ENCODE measurements at regions not wholly inside any gene's neighbourhood (a gene's known extent, or its start where the extent isn't known, plus 50 kb on each side); places are given as distances from the start of the nearest gene placed in this dataset.

DNA sequence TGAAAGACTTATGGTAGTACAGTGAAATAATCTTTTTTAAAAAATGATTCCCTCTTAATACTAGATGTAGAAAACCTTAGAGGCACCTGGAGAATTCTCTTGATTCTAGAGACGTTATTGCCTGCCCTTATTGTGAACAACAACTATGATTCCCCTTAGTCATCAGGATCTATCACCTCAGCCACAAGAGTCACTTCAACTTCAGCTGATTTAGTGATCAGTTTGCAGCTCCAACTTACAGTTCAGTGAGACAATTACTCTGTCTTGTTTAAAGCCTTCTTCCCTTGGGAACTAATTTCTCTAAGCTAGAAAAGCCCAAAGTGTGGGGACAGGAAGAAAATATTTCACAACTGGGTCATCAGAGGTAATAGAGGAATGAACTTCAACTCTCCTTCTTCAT, 254.3 kb upstream of the SLITRK1 start:
- no peak for ATAC-seq (ENCODE audit: low FRiP score)
- no peak for DNase-seq (ENCODE audit: low spot score)
- TF ChIP-seq, protein P1, sequence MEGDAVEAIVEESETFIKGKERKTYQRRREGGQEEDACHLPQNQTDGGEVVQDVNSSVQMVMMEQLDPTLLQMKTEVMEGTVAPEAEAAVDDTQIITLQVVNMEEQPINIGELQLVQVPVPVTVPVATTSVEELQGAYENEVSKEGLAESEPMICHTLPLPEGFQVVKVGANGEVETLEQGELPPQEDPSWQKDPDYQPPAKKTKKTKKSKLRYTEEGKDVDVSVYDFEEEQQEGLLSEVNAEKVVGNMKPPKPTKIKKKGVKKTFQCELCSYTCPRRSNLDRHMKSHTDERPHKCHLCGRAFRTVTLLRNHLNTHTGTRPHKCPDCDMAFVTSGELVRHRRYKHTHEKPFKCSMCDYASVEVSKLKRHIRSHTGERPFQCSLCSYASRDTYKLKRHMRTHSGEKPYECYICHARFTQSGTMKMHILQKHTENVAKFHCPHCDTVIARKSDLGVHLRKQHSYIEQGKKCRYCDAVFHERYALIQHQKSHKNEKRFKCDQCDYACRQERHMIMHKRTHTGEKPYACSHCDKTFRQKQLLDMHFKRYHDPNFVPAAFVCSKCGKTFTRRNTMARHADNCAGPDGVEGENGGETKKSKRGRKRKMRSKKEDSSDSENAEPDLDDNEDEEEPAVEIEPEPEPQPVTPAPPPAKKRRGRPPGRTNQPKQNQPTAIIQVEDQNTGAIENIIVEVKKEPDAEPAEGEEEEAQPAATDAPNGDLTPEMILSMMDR (IDR thresholded peaks at IDR 0.05): no peak

DNA sequence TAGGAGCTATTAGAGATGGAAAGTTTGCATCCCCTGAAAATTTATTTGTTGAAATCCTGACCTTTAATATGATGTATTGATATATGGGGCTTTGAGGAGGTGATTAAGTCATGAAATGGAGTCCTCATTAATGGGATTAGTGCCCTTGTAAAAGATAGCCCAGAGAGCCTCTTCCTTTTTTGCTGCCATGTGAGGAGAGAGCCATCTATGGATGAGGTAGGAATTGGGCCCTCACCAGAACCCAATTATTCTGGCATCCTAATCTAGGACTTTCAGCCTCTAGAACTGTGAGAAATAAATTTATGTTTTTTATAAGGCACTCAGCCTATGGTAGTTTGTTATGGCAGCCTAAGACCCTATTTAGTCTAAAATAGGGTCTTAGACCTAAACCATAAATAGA, 250.2 kb upstream of the SLITRK1 start:
- ATAC-seq (ENCODE audit: low FRiP score) (no peak), DNase-seq (ENCODE audit: low spot score) (no peak)
- TF ChIP-seq, protein P1 (IDR thresholded peaks at IDR 0.05): no peak

DNA sequence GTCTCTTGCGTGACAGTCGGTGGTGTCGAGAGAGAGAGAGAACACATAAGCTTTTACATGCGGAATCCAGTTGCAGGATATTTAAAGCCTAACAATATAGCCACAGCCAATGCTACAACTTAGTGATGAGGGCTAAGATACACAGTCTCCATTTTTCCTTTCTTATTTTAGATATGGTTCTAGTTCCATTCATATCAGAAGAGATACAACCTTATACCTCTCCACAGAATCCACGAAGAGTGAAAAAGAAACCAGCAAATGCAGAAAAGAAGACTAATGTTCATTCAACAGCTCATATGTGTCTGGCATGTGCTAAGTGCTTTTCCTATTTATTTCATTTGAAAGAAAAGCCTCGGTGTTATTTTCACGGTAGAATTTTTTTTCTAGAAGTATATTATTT, 249.0 kb upstream of the SLITRK1 start:
- ATAC-seq (ENCODE audit: low FRiP score): no peak
- DNase-seq (ENCODE audit: low spot score): no peak
- TF ChIP-seq, protein P1 (IDR thresholded peaks at IDR 0.05): no peak

DNA sequence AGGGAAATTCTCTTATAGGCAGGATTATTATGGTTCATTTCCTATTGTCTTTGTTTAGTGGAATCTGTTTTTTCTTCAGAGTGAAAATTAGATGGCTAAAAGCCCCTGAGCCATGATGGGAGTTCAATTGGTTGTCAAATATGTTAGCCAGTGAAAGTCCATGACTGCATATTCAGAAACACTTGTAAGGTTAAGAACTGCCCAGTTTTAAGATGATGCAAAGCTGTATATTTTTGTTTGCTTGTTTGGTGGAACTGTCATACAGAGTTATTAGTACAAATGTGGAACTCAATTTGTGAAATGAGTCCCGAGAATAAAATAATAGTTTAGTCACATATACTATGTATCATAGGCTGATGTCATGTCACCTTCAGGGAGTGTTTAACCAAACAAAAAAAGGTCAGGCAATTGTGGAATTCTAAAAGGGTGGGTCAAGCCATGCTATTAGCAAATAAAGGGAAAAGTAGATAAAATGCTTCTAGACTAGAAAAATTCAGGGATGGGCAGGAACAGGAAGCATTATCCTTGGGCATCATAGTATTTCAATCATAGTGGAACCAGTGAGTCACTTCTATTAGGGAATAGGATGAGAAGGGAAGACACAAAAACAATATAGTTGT, 248.3 kb upstream of the SLITRK1 start:
- TF ChIP-seq, protein P1 (IDR thresholded peaks at IDR 0.05): no peak
- DNase-seq (ENCODE audit: low spot score) (no peak), ATAC-seq (ENCODE audit: low FRiP score) (no peak)

DNA sequence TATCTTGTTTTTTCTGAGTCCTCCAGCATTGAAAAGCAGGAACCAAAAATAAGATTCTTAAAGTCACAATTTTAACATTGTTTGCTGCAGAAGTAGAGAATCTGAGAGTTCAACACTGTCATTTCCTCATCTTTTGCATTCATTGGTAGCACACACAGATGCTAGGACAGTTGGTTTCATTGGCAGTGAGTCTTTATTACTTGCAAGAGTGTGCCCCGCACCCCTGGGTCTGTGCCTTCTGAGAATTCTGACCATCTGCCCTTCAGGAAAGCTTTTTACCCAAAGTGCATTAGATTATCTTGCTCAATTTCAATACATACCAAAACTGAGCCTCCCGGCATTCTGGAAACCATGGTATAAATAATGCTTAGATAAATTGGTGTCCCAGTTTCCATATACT, 247.7 kb upstream of the SLITRK1 start:
- no peak for ATAC-seq (ENCODE audit: low FRiP score)
- DNase-seq (ENCODE audit: low spot score): no peak
- TF ChIP-seq, protein P1 (IDR thresholded peaks at IDR 0.05): no peak

DNA sequence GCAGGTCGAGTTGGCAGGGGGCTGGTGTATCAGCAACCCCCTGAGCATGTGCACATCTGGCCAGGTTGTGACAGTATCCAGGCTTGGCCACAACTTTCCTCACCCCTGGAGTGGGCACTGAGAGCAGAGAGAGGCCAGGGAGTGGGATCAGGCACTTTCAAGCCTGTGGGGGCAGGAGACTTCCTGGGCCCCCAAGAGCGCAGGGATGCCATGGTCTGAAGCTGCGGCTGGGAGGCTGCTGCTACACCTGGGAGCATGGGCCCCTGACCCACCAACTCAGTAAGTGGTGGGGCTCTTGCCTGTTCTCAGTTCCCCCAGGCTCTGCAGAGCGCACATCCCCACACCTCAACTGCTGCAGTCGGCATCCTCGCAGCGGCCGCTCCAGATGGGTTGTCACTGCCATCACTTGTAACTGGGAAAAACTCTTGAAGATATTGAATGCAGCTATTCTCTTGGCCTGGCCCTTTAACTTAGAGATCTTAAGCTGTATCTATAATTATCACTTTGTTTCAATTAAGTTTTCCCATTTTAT, 245.4 kb upstream of the SLITRK1 start:
- no peak for ATAC-seq (ENCODE audit: low FRiP score)
- TF ChIP-seq, protein P1 (IDR thresholded peaks at IDR 0.05): no peak
- DNase-seq (ENCODE audit: low spot score): no peak

DNA sequence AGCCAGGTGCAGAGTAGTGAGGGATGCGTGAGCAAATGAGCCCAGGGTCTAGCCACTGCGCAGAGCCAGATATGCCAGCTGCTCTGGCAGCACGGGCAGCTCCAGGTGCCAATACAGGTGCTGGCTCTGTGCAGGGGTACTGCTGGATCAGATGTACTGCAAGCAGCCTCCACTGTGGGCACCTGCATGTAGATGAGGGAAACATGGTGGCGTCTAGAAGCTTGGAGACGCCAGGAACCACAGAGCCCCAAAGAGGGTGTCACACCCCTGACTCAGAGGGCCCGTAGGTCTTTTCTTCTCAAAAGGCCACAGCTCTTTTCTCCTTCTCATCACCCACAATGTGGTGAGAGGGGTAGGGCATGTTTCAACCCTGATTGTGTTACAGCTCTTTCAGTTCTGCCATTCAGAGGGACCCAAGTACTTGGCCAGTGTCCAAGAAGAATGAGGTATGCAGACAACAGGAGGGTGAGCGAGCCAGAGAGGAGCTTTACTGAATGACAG, 244.4 kb upstream of the SLITRK1 start:
- no peak for ATAC-seq (ENCODE audit: low FRiP score)
- TF ChIP-seq, protein P1 (IDR thresholded peaks at IDR 0.05): no peak
- no peak for DNase-seq (ENCODE audit: low spot score)

Data from omental fat pad (tissue), 3 donors.